ENCODE measurements at regions not wholly inside any gene's neighbourhood (a gene's known extent, or its start where the extent isn't known, plus 50 kb on each side); places are given as distances from the start of the nearest gene placed in this dataset.

GRCh38 chr4:36411338-36411737, 129.9 kb downstream of the DTHD1 start:
- no peak for TF ChIP-seq CTCF (IDR thresholded peaks at IDR 0.05)
- TF ChIP-seq POLR2AphosphoS5 (IDR thresholded peaks at IDR 0.05) = no peak

All from sigmoid colon (tissue), 4 donors.